ENCODE measurements at regions not wholly inside any gene's neighbourhood (a gene's known extent, or its start where the extent isn't known, plus 50 kb on each side); places are given as distances from the start of the nearest gene placed in this dataset.

GRCh38 chr2:200136655-200137054 lies 169.8 kb upstream of the SPATS2L start:
- H3K27me3 ChIP-seq (ENCODE audit: insufficient read depth, low read length) = no peaks in the 10 kb centered on the region
- H3K9me2 ChIP-seq (ENCODE audit: low read depth, low read length) = no peaks in the 10 kb centered on the region
- no peak overlapping the region for H3K9ac ChIP-seq (ENCODE audit: low read length)
- no peaks in the 10 kb centered on the region for H3K9me3 ChIP-seq (ENCODE audit: low read length)
- H3K27ac ChIP-seq (ENCODE audit: low read depth, low read length, poor library complexity, severe bottlenecking) = no peak overlapping the region
- no peaks in the 10 kb centered on the region for H3K79me2 ChIP-seq (ENCODE audit: insufficient read depth, low read length)
- H3F3A ChIP-seq (ENCODE audit: insufficient read depth, low read length) = no peaks in the 10 kb centered on the region
- H3K36me3 ChIP-seq (ENCODE audit: insufficient read depth, low read length) = no peaks in the 10 kb centered on the region
- H4K20me1 ChIP-seq (ENCODE audit: insufficient read depth, low read length) = no peaks in the 10 kb centered on the region
- H3K4me3 ChIP-seq (ENCODE audit: low read depth, low read length, poor library complexity, severe bottlenecking) = no peak overlapping the region
- no peak overlapping the region for H2AFZ ChIP-seq (ENCODE audit: low read length)
- H3K4me2 ChIP-seq (ENCODE audit: low read length) = no peak overlapping the region
- no peak for TF ChIP-seq CTCF (IDR thresholded peaks at IDR 0.05; ENCODE audit: low read length)
- no peaks in the 10 kb centered on the region for H3K4me1 ChIP-seq (ENCODE audit: insufficient read depth, low read length, severe bottlenecking)

DNA sequence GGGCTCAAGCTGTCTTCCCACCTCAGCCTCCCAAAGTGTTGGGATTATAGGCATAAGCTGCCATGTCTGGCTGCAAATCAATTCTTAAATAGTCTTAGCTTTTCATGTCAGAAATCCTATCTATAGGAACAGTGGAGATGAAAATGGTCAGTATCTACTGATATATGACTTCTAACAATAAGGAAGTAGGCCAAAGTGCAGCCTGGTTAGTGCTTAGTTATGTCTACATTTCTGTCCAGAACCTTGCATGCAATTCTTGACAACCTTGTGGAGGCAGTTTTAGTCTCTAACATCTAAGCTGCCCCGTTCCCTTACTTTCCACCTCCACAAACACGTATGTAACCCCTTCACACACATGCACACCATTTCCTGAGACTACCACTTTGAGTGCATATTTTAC lies 169.2 kb upstream of the SPATS2L start:
- Histone ChIP-seq H2AFZ (ENCODE audit: low read length) (no peak overlapping the region), H3K4me3 (ENCODE audit: low read depth, low read length, poor library complexity, severe bottlenecking) (no peak overlapping the region), H3K9ac (ENCODE audit: low read length) (no peak overlapping the region), H3K4me2 (ENCODE audit: low read length) (no peak overlapping the region), H4K20me1 (ENCODE audit: insufficient read depth, low read length) (no peaks in the 10 kb centered on the region), H3K27me3 (ENCODE audit: insufficient read depth, low read length) (no peaks in the 10 kb centered on the region), H3K36me3 (ENCODE audit: insufficient read depth, low read length) (no peaks in the 10 kb centered on the region), H3K27ac (ENCODE audit: low read depth, low read length, poor library complexity, severe bottlenecking) (no peak overlapping the region), H3F3A (ENCODE audit: insufficient read depth, low read length) (no peaks in the 10 kb centered on the region), H3K9me3 (ENCODE audit: low read length) (no peaks in the 10 kb centered on the region), H3K79me2 (ENCODE audit: insufficient read depth, low read length) (no peaks in the 10 kb centered on the region), H3K9me2 (ENCODE audit: low read depth, low read length) (no peaks in the 10 kb centered on the region), H3K4me1 (ENCODE audit: insufficient read depth, low read length, severe bottlenecking) (no peaks in the 10 kb centered on the region)
- no peak for TF ChIP-seq CTCF (IDR thresholded peaks at IDR 0.05; ENCODE audit: low read length)
- TF ChIP-seq EZH2 (IDR thresholded peaks at IDR 0.05; ENCODE audit: borderline replicate concordance, low read length) = no peak

DNA sequence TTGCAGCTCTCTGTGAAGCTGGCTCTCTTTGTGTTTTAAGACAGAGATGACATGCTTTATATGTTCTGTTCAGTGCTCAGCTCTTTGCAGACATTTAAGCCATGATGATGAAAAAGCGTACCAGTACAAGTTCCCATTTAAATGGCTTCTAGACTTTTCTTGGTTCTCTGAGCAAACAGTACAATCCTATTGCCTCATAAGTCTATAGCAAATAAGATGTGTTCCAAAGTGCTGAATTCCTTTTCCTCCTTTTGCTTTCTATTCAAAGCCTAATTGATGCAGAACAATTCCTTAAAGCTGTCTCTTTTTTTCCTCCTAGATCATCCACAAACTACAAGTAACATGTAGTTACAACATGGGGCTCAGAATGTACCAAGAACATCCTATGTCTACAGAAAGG lies 168.8 kb upstream of the SPATS2L start:
- Histone ChIP-seq H3F3A (ENCODE audit: insufficient read depth, low read length) (no peaks in the 10 kb centered on the region), H4K20me1 (ENCODE audit: insufficient read depth, low read length) (no peaks in the 10 kb centered on the region), H2AFZ (ENCODE audit: low read length) (no peak overlapping the region), H3K27me3 (ENCODE audit: insufficient read depth, low read length) (no peaks in the 10 kb centered on the region), H3K4me3 (ENCODE audit: low read depth, low read length, poor library complexity, severe bottlenecking) (no peak overlapping the region), H3K36me3 (ENCODE audit: insufficient read depth, low read length) (no peaks in the 10 kb centered on the region), H3K27ac (ENCODE audit: low read depth, low read length, poor library complexity, severe bottlenecking) (no peak overlapping the region), H3K4me1 (ENCODE audit: insufficient read depth, low read length, severe bottlenecking) (no peaks in the 10 kb centered on the region), H3K79me2 (ENCODE audit: insufficient read depth, low read length) (no peaks in the 10 kb centered on the region), H3K9me3 (ENCODE audit: low read length) (no peaks in the 10 kb centered on the region), H3K9me2 (ENCODE audit: low read depth, low read length) (no peaks in the 10 kb centered on the region), H3K9ac (ENCODE audit: low read length) (no peak overlapping the region), H3K4me2 (ENCODE audit: low read length) (no peak overlapping the region)
- TF ChIP-seq CTCF (IDR thresholded peaks at IDR 0.05; ENCODE audit: low read length) (no peak), EZH2 (IDR thresholded peaks at IDR 0.05; ENCODE audit: borderline replicate concordance, low read length) (no peak)

All from OCI-LY1 (cell line).